GM12878 (cell line): ENCODE measurements at regions not wholly inside any gene's neighbourhood (a gene's known extent, or its start where the extent isn't known, plus 50 kb on each side); places are given as distances from the start of the nearest gene placed in this dataset.

ENCODE experiments used
- CTCF ChIP-seq, 3 experiments: IDR thresholded peaks in 2 of 3; conservative IDR thresholded peaks in 1 of 3; 2 replicates each; pipeline ENCODE4 v1.5.1; 2011; ENCODE audit warnings: low read depth in 3 of 3, low read length in 3 of 3, mild to moderate bottlenecking in 3 of 3, control low read depth in 2 of 3, moderate library complexity in 2 of 3, inconsistent platforms in 1 of 3, mixed read lengths in 1 of 3; ENCODE audit not compliant: control insufficient read depth in 2 of 3, insufficient read depth in 1 of 3; ENCODE audit errors: extremely low read depth in 1 of 3
- EZH2 ChIP-seq: IDR thresholded peaks from 2 replicates; pipeline ENCODE4 v1.6.1; 2012; ENCODE audit warnings: low read depth, mild to moderate bottlenecking, control low read depth, inconsistent platforms, low read length, borderline replicate concordance; ENCODE audit not compliant: control insufficient read depth
- FOXK2 ChIP-seq: fragments of 450-650 bp; IDR thresholded peaks from 2 replicates; pipeline ENCODE4 v1.6.1; 2017; ENCODE audit warnings: mild to moderate bottlenecking, moderate library complexity
- JUND ChIP-seq: IDR thresholded peaks from 2 replicates; pipeline ENCODE4 v1.6.1; 2012; ENCODE audit warnings: low read depth, mild to moderate bottlenecking, low read length, improper control_type of control experiment, moderate library complexity
- KDM1A ChIP-seq: fragments of 200-600 bp; sonication (generic); IDR thresholded peaks from 2 replicates; pipeline ENCODE4 v1.6.1; 2016; ENCODE audit warnings: borderline replicate concordance

- TF ChIP-seq CTCF (IDR thresholded peaks at IDR 0.05 in 2 of 3, conservative IDR thresholded peaks at IDR 0.05 in 1 of 3; ENCODE audit: control insufficient read depth in 2 of 3, extremely low read depth in 1 of 3, insufficient read depth in 1 of 3, low read depth in 3 of 3, low read length in 3 of 3) (no peak), JUND (no peak), KDM1A (no peak), EZH2 (no peak), FOXK2 (no peak)
Measured at GRCh38 chr13:55038230-55038629, 2009.6 kb downstream of the OLFM4 start.
